DMS53 (cell line): ENCODE measurements at regions not wholly inside any gene's neighbourhood (a gene's known extent, or its start where the extent isn't known, plus 50 kb on each side); places are given as distances from the start of the nearest gene placed in this dataset.
A peak's percentile ranks its signal among the peaks of the same experiment; 100 is the strongest.

Experiments used
- DNase-seq: peaks from one replicate; lab custom pipeline; 2025; lab: John Stamatoyannopoulos, UW

DNA sequence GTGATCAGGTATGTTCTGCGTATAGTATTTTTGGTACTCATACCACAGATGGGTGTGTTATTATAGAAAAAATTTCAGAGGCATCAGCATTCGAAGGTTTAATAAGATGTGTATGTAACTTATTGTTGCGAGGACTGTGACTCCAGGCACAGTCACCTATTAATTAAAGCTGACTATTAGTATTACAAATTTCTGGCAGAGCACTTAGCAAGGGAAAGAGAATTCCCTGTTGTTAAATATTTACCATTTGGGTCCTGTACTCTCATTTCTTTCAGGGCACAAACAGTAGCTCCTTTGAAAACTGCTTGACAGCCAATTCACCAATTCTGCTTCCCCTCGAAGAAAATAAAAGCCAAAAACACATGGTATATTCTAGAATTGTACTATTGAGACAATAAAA lies 653.8 kb downstream of the ELAVL2 start:
- DNase-seq: no peak

DNA sequence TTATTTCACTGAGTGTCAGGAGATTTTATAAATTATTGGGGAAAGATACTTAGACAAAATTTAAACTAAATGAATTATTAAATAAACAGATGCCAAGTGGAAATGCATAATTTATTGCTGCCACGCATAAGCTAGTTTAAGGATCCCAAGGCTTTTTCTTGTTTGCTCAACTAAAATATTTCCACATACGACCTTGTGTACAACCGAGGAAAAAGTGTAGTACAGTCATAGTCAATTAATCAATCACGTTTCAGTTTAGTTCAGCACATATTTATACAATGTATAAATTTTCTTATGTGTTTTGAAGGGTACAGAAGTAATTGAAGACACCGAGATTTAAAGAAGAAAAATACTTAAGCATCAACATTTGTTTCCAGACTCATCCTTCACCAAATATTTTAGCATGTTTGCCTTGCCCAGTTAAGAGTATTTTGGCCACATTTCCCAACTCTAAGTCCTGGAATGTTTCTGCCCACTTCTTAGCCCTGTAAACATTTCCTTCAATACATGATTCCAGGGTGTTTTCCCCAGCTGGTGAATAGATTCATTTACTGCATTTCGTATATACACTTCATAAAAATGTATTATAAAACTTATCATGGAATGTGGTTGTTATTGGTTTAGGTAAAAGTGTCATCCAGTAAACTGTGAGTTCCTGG lies 652.9 kb downstream of the ELAVL2 start:
- no peak for DNase-seq

DNA sequence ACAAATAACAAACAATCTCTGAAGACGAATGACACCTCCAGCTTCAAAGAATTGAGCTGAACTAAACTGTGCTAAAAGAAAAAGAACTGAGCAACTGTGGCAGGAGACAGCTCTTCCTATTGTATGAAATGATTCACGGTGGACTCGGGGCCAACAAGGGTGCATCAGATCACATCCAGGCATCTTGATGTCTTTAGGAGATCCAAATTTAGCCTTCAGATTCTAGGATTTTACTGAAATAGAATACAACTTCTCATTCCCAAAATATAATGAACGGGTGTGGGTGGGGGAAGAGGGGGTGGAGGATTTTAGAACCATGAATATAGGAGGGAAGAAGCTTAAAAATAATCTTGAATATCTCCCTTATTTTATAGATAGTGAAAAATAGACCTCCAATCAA lies 631.8 kb downstream of the ELAVL2 start:
- DNase-seq: no peak

- no peak for DNase-seq
These were observed 610.4 kb downstream of the ELAVL2 start for GRCh38 chr9:23215688-23216087.

DNA sequence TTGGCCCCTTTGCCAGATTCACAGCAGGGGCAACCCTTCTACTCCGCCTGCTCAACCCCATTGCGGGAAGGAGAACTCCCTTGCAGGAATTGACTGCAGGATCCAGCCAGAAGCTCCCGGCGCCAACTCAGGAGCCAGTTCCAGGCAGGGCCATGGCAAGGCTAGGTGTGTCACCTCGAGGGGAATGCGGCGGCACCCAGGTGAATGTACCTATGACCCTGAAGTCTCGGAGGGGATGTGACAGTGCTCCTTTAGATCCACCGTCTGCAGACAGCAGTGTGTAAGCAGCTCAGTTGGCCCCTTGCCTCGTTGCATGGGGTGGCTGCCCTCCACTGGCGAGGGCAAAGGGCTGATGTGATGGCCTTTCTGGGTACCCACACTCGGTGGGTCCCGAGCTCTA lies 606.6 kb downstream of the ELAVL2 start:
- no peak for DNase-seq

DNA sequence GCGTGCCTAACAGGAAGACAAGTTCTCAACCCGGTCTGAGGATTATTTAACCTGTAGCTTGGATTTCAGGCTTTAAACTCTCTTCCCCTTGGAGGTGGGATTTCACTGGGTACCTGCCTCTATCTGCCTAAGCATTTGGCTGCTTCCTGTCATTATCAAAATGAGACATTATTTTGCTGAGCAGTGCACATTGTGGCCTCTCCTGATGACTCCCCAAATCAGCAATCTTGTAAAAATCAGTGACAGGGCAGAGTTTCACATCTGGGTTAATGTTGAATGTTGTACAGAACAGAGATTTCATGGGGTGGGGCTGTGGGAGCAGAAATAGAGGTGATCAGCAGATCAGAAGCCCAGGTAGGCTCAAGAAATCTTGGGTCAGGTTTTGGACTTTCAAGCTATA lies 605.9 kb downstream of the ELAVL2 start:
- DNase-seq: no peak

- no peak for DNase-seq
These were observed 605.1 kb downstream of the ELAVL2 start for GRCh38 chr9:23220957-23221356.

DNA sequence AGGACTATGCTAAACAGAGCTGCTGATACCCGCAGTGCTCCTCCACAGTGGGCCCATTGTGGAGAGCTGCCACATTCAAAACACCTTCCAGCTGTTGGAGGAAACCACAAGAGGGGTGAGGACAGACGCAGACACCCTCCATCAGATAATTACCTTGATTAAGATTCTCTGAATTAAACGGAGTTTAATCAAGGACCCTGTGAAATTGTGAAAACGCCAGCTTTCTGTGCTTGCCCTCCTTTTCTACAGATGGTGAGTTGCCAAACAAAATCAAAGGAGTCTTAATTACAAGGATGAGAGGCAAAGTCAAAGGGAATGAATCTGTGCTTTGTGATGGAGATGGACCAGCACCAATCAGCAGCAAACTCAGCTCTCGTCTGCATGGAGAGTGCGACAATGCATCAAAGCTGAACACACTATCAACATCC lies 596.1 kb downstream of the ELAVL2 start:
- no peak for DNase-seq

DNA sequence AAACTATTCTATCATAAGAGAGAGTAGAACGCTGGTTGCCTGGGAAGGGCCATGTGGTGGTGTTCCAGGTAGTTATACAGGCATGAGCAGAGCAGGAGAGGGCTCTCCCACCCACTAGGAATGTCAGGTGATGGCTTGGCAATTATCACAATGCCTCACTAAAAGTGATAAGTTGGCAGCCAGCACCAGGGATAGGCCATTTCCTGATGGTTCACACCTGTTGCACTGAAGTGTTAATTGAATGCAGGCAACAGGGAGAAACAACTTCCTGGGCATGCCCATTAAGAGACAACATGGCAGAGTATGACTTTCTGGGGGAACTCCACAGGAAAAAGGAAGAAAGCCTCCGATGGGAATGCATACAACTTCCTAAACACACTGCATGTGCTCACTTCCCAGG lies 593.2 kb downstream of the ELAVL2 start:
- no peak for DNase-seq

DNA sequence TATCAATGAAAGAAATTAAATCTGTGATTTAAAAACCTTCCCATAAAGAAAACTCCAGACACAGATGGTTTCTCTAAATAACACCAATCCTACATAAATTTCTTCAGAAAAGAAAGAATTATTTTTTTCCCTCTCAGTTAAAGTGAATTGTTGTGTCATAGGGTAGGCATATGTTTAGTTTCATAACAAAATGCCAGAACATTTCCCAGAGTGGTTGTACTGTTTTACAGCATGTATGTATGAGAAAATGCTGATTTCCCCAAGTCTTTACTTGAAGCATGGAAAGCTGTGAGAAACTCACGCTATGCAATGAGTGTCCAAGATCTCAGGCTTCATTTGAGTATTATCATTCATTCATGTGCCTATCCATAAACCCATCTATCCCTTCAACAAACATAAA lies 582.5 kb downstream of the ELAVL2 start:
- DNase-seq: no peak

- no peak for DNase-seq
These were observed 581.0 kb downstream of the ELAVL2 start for GRCh38 chr9:23245067-23245466.

DNA sequence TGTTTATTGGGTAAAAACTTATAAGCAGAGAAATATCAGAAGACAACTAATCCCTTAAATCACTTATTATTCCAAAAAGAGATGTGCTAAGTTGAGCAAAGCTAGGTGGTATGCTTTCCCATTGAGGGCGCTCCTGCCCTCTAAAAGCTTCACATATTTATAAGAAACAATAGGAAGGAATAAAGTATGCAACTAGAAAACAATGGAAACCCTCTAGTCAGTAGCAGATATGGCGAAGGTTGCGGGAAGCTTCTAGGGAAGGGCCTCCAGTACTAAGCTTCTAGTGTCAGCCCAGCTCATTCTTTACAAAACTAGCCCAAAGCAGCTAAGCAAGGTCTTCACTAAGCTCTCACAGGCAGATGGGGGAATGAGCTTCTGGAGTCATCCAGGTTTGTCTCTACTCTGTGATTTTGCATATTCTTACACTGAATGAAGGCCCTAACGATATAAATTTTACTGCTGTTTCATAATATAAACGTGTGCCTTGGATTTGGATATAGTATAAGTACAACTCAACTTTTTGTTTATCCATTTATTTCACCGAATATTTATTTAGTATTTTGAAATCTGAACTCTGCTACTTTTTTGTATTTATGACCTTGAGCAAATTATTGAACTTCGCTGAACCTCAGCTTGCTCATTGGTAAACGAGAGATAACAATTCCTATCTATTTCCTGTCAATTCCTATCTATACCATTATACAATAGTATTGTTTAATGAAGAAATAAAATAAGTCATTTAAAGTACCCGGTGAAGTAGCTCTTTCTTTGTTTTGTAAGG lies 571.4 kb downstream of the ELAVL2 start:
- no peak for DNase-seq

DNA sequence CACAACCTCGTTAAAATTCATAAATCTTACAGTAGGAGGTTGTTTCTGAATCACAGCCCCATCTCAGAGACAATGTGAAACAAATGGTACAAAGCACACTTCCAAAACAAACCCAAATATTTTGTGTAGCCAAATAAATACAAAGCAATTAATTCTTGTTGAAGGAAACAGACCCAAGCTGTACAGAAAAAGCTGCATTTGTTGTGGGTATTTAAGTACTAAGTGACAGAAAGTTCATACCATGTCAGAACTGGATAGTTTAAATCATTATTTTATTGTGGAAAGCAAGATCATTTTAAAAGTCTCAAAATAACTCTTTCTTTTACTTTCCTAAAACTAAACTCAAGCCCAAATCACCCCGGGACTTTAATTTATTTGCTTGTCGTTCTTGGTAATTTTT lies 570.7 kb downstream of the ELAVL2 start:
- DNase-seq: no peak

DNA sequence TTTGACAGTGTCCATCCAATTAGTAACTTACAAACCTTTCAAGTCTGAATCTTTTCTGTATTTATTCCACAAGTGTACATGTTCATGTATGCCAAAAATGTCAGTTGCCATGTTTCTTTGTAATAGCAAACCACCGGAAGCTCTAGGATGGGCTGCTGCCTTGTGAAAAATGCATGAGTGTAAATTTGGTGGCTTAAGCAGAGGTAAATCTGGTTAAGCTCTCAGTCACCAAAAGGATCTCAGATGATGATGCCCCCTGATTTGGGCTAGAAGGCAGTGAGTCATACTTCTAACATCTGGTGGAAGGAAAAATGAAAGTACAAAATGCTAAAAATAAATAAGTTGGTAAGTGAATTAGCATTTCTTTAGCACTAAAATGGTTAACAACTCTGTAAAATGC lies 567.5 kb downstream of the ELAVL2 start:
- DNase-seq: no peak

DNA sequence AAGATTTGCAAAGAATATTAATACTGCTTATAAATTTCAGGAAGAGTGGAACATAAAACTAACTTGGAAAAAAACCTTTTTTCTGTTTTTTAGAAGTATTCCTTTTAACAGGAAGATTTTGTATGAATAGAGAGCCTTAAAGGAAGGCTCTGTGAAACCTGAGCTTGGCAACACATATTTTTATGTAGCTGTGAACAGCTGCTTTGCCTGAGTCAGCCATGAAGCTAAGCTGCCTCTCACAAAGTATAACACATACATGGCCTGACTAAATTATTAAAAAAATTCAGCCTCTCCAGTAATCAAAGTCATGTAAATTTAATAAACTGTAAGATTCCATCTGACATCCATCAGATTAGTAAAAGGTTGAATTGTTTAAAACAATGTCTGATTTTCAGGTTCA lies 547.5 kb downstream of the ELAVL2 start:
- DNase-seq: no peak

DNA sequence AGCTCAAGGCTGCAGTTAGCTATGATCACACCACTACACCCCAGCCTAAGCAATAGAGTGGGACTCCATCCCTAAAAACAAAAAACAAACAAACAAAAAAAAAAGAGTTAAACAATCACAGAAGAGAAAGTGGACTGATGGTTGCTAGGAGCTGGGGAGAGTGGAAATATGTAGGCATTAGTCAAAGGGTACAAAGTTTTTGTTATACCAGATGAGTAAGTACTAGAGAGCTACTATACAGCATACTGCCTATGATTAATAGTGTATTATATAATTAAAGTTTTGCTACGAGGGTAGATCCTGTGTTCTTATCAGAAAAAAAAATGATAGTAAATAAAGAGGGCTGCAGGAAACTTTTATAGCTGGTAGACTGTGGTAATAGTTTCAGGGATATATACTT lies 538.6 kb downstream of the ELAVL2 start:
- DNase-seq: no peak

- no peak for DNase-seq
These were observed 537.5 kb downstream of the ELAVL2 start for GRCh38 chr9:23288545-23288944.

- no peak for DNase-seq
These were observed 535.1 kb downstream of the ELAVL2 start for GRCh38 chr9:23290973-23291372.

DNA sequence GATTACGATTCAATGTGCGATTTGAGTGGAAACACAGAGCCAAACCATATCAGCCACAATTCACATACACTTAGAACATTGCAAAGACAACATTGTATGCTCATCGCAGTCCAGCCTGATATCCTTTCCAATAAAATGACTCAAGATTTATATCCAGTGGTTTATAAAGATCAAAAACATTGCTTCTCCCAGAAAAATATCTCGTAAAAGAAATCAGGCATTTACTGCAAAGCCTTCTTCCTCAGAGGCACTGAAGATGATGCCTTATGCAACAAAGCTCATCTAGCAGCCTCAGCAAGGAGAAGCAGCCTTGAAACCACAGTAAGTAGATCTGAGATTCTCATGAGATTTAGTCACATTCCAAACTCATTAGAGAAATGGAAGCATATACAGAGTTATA lies 523.8 kb downstream of the ELAVL2 start:
- DNase-seq: no peak

- no peak for DNase-seq
These were observed 519.3 kb downstream of the ELAVL2 start for GRCh38 chr9:23306731-23307130.

- peak; percentile 14 for DNase-seq
These were observed 518.1 kb downstream of the ELAVL2 start for GRCh38 chr9:23307731-23308513.

DNA sequence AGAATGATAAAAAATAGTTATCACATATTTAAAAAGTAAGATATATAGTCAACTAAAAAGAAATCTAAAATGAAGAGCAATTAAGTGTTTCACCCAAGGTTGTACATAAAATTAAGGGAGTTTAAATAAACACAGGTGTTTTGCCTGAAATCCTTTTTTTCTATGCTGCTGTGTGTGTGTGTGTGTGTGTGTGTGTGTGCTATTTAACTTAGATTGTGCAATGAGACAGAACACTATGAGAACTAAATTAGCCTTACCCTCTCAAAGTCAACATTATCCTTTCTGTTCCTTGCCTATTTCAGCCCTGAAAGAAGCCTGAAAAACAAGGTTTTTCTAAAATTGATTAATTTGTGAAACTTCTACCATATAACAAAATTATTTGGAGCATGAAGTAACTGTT lies 516.2 kb downstream of the ELAVL2 start:
- peak; percentile 19 for DNase-seq

DNA sequence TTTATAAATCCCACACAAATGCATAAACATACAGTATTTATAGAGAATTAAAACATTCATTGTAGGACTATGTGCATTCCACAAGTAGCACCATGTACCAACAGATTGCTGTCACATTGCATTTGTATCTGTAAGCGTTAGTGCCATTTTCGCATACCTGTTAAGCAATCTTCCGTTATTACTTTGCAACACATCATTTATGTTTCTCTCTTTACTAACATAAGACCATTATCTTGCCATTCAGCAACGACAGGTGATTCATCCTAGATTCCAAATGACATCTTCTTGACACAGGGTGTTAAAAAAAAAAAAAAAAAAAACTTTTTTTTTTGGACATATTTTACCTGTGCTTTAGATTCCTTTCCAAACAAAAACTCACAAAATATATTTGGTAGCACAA lies 511.8 kb downstream of the ELAVL2 start:
- DNase-seq: no peak
